ENCODE measurements at regions not wholly inside any gene's neighbourhood (a gene's known extent, or its start where the extent isn't known, plus 50 kb on each side); places are given as distances from the start of the nearest gene placed in this dataset.

- TF ChIP-seq EZH2 (optimal IDR thresholded peaks at IDR 0.05; ENCODE audit: low read depth, low read length): no peak
- no peak for TF ChIP-seq CTCF (IDR thresholded peaks at IDR 0.05; ENCODE audit: low read length)
Measured at GRCh38 chr2:2623939-2624338, 292.9 kb upstream of the MYT1L start.

Measured in MM.1S (cell line).